ENCODE measurements at regions not wholly inside any gene's neighbourhood (a gene's known extent, or its start where the extent isn't known, plus 50 kb on each side); places are given as distances from the start of the nearest gene placed in this dataset.
"Not testable (repeated sequence)": the region's sequence is repeated elsewhere in the genome, so short reads cannot be mapped to it uniquely, and the experiment has no call there.

DNA sequence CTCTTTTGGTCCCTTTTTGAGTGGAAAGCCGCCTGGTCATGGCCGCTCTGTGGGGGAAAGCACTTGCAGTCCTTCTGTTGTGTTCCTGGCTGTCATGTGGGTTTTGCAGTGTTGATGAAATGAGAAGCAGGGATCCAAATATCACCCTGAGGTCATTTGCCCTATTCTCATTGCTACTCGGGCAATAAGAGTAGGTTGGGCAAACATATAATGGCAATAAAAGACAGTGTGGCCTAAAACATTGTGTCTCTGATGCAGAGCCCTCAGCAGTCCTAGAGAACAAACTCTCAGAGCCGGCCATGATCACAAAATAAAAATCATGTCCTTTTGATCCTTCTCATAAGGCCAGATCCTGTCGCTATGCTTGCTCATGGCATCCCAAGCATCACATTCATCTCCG lies 361.1 kb upstream of the KLF4 start:
- Mint-ChIP-seq H3K4me1 (no peaks in the 10 kb centered on the region), H3K9me3 (peaks cover 4 to 11% (median 6%) of the 10 kb centered on the region in 3 donors), H3K36me3 (peaks cover 2% of the 10 kb centered on the region), H3K27ac (peak overlapping the region in 1 of 3 donors; percentile 37), H3K4me3 (no peak overlapping the region), H3K27me3 (no peaks in the 10 kb centered on the region)

DNA sequence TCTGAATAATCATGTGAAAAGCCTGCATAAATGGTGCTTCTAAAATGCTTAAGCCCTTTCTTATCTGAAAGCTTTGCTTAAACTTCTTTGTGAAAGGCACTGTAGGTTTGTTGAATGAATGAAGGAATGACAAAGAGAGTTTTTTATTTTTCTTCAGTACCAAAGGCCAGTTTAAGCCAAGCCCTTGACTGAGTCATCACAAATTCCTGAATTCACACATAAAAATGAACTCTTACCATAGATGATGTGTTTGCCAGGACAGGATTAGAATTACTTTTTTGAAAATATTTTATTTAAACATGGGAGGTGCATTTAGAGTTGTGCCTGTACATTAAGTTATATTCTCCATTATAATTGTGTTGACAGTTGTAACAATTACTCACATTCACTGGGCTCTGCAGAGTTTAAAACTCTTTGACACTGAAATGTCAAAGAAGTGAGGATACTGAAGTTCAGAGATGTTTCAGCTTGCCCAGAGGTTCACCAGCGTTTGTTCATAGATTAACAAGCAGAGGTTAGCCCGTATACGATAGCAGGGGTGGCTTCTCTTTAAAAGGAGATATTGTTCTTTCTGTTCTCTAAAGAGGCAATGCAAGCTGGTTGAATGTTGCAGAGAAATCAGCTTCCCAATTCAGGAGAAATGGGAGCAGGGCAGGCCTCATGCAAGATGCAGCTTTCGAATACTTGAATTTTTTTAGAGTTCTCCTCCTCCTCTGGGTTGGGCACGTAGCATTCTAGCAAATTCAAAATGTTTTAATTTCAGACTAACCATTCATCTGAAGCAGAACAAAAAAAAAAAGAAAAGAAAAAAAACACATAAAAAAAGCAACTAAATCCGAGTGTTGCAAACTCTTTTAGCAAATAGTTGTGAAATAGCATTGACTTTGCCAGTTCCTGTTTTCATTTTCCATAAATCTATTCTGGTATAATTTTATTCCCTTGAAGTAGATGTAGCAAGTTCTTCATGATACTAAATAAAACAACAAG lies 358.7 kb upstream of the KLF4 start:
- H3K4me1 Mint-ChIP-seq = no peaks in the 10 kb centered on the region
- no peaks in the 10 kb centered on the region for H3K27me3 Mint-ChIP-seq
- H3K4me3 Mint-ChIP-seq = no peak overlapping the region
- no peaks in the 10 kb centered on the region for H3K36me3 Mint-ChIP-seq
- no peak overlapping the region for H3K27ac Mint-ChIP-seq
- H3K9me3 Mint-ChIP-seq = peaks cover 0 to 2% (median 2%) of the 10 kb centered on the region in 3 donors

DNA sequence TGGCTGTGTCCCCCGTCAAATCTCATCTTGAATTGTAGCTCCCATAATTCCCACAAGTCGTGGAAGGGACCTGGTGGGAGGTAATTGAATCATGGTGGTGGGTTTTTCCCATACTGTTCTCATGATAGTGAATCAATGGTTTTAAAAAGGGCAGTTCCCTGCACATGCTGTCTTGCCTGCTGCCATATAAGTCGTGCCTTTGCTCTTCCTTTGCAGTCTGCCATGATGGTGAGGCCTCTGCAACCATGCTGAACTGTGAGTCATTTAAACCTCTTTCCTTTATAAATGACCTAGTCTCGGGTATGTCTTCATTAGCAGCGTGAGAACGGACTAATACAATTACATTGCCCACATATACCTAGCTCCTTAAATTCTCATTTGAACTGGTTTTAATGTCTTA lies 353.0 kb upstream of the KLF4 start:
- no peaks in the 10 kb centered on the region for H3K4me1 Mint-ChIP-seq
- H3K27ac Mint-ChIP-seq = peak overlapping the region in 1 of 3 donors; percentile 6
- no peaks in the 10 kb centered on the region for H3K36me3 Mint-ChIP-seq
- H3K9me3 Mint-ChIP-seq = peaks cover 0 to 2% (median 0%) of the 10 kb centered on the region in 3 donors
- no peak overlapping the region for H3K4me3 Mint-ChIP-seq
- H3K27me3 Mint-ChIP-seq = peaks cover 2% of the 10 kb centered on the region

DNA sequence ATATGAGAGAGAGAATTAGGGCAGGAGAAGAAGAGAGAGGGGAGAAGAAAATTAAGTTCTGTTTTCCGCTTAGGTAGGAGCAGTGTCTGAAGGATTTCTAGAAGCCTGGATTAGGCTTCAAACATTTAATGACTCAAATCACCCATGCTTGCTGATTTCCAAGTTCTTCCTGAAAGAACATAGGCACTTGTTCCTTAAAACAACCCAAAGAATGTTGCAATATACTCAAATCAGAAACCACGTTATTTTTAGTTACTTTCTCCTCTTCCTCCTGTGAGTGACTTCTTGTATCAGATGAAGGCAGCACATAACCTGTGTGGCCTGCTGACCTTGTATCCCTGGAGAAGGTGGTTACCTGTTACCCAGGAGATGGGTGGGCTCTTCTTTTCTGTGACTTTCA lies 351.5 kb upstream of the KLF4 start:
- Mint-ChIP-seq H3K9me3 (peaks cover 0 to 2% (median 0%) of the 10 kb centered on the region in 3 donors), H3K4me3 (no peak overlapping the region), H3K27ac (peak overlapping the region in 1 of 3 donors; percentile 12), H3K36me3 (no peaks in the 10 kb centered on the region), H3K4me1 (no peaks in the 10 kb centered on the region), H3K27me3 (peaks cover 4% of the 10 kb centered on the region)

DNA sequence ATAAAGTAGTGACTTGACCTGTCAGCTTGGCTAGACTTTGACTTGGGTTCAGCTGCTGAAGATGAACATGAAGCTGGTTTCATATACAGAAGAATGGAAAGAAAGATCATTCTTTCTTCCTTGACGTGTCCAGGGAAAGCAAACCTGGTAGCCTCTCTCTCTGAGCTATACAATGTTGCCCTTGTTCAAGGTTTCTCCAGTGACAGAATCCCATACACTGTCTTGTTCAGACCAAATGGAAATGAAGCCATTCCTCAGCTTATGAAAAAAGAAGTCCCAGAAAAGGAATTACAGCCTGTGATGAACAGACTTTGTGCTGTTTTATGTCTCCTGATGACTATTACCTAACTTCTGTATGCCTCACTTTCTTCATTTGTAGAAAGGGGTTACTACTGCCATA lies 349.8 kb upstream of the KLF4 start:
- peaks cover 2% of the 10 kb centered on the region for H3K36me3 Mint-ChIP-seq
- peaks cover 4% of the 10 kb centered on the region for H3K27me3 Mint-ChIP-seq
- no peaks in the 10 kb centered on the region for H3K9me3 Mint-ChIP-seq
- H3K4me1 Mint-ChIP-seq = peaks cover 0 to 2% (median 0%) of the 10 kb centered on the region in 3 donors
- no peak overlapping the region for H3K27ac Mint-ChIP-seq
- H3K4me3 Mint-ChIP-seq = no peak overlapping the region

DNA sequence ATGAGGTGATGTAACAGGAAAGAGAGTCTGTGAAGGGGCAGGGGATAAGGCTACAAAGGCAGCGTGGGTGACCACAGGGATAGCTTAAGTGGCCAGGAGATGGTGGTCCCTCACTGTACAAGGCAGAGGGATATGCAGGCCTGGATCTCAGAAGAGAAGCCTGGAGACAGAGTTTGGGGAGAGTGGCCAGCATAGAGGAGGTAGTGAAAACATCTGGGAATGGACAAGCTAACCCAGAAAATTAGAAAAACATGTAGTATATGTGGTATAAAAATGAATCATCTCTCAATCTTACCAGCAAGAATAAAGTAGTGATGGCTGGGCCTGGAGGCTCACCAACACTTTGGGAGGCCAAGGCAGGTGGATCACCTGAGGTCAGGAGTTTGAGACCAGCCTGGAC lies 349.2 kb upstream of the KLF4 start:
- H3K4me1 Mint-ChIP-seq = peaks cover 0 to 2% (median 0%) of the 10 kb centered on the region in 3 donors
- no peak overlapping the region for H3K27ac Mint-ChIP-seq
- H3K9me3 Mint-ChIP-seq = no peaks in the 10 kb centered on the region
- H3K4me3 Mint-ChIP-seq = no peak overlapping the region
- H3K36me3 Mint-ChIP-seq = peaks cover 2% of the 10 kb centered on the region
- H3K27me3 Mint-ChIP-seq = peaks cover 4% of the 10 kb centered on the region

DNA sequence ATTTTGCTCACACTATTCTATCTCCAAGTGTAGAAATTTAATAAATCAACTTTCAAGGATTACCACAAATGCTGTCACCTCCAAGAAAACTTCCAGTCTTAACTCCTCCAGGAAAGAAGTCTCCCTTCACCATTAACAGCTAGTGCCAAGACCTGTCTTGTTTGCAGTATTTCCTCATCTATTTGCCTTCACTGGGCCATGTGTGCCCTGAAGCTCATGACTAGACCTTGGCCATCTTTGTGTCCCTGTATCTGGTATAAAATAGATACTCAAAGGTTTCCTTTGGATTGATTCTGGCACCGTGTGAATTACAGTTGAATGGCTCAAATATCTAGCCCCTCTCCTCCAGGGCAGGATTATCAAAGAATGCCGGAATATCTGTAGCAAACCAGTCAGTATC lies 346.7 kb upstream of the KLF4 start:
- Mint-ChIP-seq H3K4me1 (peaks cover 0 to 2% (median 0%) of the 10 kb centered on the region in 3 donors), H3K27me3 (peaks cover 9% of the 10 kb centered on the region), H3K4me3 (no peak overlapping the region), H3K9me3 (no peaks in the 10 kb centered on the region), H3K27ac (peak overlapping the region in 1 of 3 donors; percentile 7), H3K36me3 (peaks cover 2% of the 10 kb centered on the region)

DNA sequence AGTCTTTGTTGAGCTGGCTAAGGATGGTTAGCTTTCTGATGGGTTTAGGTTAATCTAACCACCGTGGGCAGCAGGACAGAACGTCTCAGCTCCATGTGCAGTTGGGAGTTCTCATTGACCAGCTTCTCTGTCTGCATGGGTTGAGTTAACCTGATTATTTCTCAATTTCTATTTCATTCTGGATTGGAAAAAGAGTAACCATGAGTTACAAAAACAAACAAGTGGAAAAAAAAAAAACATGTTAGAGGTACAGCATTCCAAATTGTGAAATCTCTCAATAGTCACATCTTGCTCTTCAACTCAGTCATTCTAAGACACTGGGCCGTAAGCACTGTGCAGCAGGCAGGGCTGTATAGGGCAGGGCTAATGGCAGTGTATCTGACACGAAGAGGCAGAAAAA lies 343.7 kb upstream of the KLF4 start:
- H3K27me3 Mint-ChIP-seq = peaks cover 9% of the 10 kb centered on the region
- H3K4me1 Mint-ChIP-seq = peaks cover 0 to 2% (median 0%) of the 10 kb centered on the region in 3 donors
- no peak overlapping the region for H3K4me3 Mint-ChIP-seq
- H3K36me3 Mint-ChIP-seq = peaks cover 2% of the 10 kb centered on the region
- H3K27ac Mint-ChIP-seq = peak overlapping the region in 1 of 3 donors; percentile 8
- peaks cover 4 to 16% (median 12%) of the 10 kb centered on the region in 3 donors for H3K9me3 Mint-ChIP-seq

DNA sequence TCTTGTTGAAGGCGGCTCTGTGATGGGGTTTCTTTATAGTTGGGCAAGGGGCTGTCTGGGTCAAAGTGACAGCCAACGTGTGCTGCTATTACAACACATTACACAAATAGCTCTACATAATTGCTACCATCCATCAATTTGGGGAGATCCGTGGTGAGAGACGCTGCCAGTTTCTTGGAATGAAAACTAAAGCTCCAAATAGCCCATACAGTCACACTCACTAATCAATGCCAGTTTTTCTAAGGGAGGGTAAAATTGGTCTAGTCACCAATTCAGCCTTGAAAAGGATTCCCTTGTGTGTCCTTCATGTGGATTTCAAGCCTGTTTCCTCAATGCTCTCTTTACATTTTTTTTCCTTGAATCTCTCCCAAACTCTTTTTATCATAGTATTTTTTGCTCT lies 343.3 kb upstream of the KLF4 start:
- H3K27ac Mint-ChIP-seq = no peak overlapping the region
- H3K27me3 Mint-ChIP-seq = peaks cover 9% of the 10 kb centered on the region
- H3K4me1 Mint-ChIP-seq = peaks cover 0 to 2% (median 0%) of the 10 kb centered on the region in 3 donors
- H3K4me3 Mint-ChIP-seq = no peak overlapping the region
- H3K36me3 Mint-ChIP-seq = peaks cover 2% of the 10 kb centered on the region
- peaks cover 4 to 16% (median 12%) of the 10 kb centered on the region in 3 donors for H3K9me3 Mint-ChIP-seq

DNA sequence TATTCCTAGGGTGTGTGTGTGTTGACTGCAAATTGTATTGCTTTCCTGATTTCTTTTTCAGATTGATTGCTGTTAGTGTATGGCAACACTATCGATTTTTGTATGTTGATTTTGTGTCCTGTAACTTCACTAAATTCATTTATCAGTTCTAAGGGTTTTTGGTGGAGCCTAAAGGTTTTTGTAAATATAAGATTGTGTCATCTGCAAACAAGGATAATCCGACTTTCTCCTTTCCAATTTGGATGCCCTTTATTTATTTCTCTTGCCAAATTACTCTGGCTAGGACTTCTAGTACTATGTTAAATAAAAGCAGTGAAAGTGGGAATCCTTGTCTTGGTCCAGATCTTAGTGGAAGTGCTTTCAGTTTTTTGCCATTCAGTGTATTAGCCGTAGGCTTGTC lies 340.9 kb upstream of the KLF4 start:
- Mint-ChIP-seq H3K36me3 (no peaks in the 10 kb centered on the region), H3K27ac (no peak overlapping the region), H3K4me1 (no peaks in the 10 kb centered on the region), H3K9me3 (peaks cover 4 to 21% (median 12%) of the 10 kb centered on the region in 3 donors), H3K27me3 (peaks cover 5% of the 10 kb centered on the region), H3K4me3 (no peak overlapping the region)

DNA sequence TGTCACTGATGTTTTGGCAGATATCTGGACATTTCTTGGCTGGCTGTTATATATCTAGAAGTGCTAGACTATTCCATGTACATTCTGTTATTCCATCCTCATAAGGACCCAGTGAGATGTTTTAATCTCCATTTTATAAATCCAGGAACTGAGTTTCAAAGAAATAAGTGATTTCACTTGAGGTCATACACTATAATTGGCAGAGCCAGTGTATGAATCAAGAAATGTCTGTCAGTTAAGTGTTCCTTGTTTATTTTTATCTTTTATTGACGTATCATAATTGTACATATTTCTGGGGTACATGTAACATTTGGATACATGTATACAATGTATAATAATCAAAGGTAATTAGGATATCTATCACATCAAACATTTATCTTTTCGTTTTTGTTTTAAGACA lies 338.3 kb upstream of the KLF4 start:
- Mint-ChIP-seq H3K36me3 (no peaks in the 10 kb centered on the region), H3K4me1 (no peaks in the 10 kb centered on the region), H3K9me3 (peaks cover 4 to 21% (median 12%) of the 10 kb centered on the region in 3 donors), H3K4me3 (no peak overlapping the region), H3K27ac (no peak overlapping the region), H3K27me3 (no peaks in the 10 kb centered on the region)

DNA sequence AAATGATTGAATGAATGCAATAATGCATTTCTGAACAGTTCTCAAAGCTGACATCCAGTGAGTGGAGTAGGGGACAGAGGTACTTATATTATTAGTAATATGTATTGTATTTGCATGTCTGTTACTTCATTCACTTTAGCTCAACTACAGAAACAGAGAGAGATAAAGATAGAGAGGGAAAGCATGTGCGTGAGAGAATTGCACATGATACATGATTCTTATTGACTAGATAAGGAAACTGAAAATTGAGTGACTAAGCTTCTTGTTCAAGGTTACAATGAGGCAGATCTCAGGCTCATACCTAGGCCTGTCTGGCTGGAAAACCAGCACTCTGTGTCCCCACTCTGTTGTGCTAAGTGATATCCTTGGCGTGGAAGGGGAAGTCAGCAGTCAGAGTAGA lies 337.7 kb upstream of the KLF4 start:
- no peak overlapping the region for H3K4me3 Mint-ChIP-seq
- H3K27ac Mint-ChIP-seq = no peak overlapping the region
- H3K9me3 Mint-ChIP-seq = peaks cover 4 to 21% (median 12%) of the 10 kb centered on the region in 3 donors
- no peaks in the 10 kb centered on the region for H3K27me3 Mint-ChIP-seq
- no peaks in the 10 kb centered on the region for H3K4me1 Mint-ChIP-seq
- H3K36me3 Mint-ChIP-seq = no peaks in the 10 kb centered on the region

DNA sequence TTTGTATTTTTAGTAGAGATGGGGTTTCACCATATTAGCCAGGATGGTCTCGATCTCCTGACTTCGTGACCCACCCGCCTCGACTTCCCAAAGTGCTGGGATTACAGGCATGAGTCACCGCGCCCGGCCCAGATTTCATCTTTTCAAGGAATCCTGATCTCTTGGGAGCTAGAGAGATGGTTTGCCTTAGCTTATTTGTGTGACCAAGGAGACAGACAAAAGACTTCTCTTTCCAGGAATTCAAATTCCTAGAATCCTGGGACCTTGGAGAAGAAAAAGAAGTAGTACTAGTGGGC lies 337.1 kb upstream of the KLF4 start:
- not testable (repeated sequence) for H3K4me1 Mint-ChIP-seq, H3K36me3 Mint-ChIP-seq, H3K27me3 Mint-ChIP-seq, H3K4me3 Mint-ChIP-seq, H3K27ac Mint-ChIP-seq
- H3K9me3 Mint-ChIP-seq = peaks cover 4 to 21% (median 12%) of the 10 kb centered on the region in 3 donors

DNA sequence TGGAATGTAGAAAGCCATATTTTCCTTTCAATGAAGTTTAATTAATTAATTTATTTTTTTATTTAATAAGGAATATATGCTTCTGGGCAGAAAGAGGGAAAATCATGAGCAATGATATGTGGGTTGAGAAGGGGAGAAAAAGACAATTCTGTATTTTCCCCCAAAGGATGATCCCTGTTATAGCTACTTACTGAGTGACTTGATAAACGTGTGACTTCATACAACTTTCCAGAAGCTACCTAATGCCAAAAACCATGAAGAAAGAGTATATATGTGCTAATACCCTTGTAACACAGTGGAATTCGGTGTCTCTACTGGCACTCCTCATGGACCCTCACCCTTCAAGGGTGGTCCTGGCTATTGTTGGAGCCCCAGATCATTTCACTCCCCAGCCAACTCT lies 335.0 kb upstream of the KLF4 start:
- no peak overlapping the region for H3K4me3 Mint-ChIP-seq
- H3K4me1 Mint-ChIP-seq = no peaks in the 10 kb centered on the region
- H3K36me3 Mint-ChIP-seq = no peaks in the 10 kb centered on the region
- H3K27ac Mint-ChIP-seq = no peak overlapping the region
- H3K9me3 Mint-ChIP-seq = peaks cover 0 to 15% (median 3%) of the 10 kb centered on the region in 3 donors
- H3K27me3 Mint-ChIP-seq = no peaks in the 10 kb centered on the region

DNA sequence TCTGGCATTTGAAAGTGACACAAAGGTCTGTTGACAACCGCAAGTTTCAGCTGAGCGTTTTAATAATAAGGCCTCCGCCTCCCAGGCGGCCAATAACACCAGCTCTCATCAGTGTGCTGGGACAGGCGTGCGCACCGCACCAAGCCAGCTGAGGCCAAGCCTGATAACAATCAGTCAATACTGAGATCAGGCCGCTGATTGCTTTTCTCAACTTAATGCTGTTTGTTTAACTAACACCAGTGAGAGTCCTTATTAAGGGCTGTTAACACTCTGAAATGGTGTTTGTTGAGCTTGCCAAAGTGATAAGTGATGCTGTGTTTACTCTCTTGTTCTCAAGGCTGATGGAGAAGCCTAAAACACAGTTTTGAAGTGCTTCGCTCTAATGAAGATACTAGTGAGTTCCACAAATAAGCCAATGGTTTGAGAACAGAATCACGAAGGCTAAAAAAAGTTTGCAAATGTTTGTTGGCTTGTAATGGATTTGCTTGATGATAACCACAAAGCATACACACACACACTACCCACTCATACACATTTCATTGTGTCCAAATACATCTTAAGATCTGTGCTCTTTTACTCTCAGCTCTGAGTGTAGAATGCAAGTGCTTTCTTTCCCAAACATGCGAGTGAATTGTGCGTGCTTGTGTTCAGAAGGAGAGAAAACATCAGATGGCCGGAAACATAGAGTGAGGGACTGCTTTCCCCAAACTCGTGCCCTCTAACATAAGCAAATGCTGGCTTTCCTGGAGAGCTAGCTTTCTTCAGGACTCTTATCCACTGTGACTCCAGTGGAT lies 330.4 kb upstream of the KLF4 start:
- Mint-ChIP-seq H3K4me3 (no peak overlapping the region), H3K9me3 (no peaks in the 10 kb centered on the region), H3K4me1 (no peaks in the 10 kb centered on the region), H3K36me3 (no peaks in the 10 kb centered on the region), H3K27me3 (no peaks in the 10 kb centered on the region), H3K27ac (no peak overlapping the region)

Data from IgD-negative memory B cell (primary cell).